ENCODE measurements at regions not wholly inside any gene's neighbourhood (a gene's known extent, or its start where the extent isn't known, plus 50 kb on each side); places are given as distances from the start of the nearest gene placed in this dataset.
"Not testable (repeated sequence)": the region's sequence is repeated elsewhere in the genome, so short reads cannot be mapped to it uniquely, and the experiment has no call there.

DNA sequence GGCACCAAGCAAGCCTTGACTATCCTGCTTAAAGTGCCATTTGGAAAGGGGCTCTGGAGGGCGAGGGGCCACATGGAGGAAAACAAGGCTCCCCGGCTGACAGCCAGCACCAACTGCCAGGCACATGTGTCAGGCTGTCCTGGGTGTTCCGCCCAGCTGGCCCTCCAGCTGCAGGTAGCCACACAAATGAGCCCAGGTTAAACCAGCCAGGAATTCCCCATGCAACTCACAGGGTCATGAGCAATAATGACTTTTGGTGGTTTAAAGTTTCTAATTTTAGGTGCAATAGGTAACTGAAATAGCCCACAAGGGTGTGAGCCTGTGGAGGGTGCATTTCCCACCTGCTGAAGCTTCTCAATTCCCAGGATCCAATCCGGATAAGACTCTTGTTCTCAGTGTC, 58.9 kb upstream of the EEF2KMT start:
- DNase-seq, result not testable (repeated sequence)

- DNase-seq, result not testable (repeated sequence)
Measured at GRCh38 chr16:5154006-5154405, 56.4 kb upstream of the EEF2KMT start.

DNA sequence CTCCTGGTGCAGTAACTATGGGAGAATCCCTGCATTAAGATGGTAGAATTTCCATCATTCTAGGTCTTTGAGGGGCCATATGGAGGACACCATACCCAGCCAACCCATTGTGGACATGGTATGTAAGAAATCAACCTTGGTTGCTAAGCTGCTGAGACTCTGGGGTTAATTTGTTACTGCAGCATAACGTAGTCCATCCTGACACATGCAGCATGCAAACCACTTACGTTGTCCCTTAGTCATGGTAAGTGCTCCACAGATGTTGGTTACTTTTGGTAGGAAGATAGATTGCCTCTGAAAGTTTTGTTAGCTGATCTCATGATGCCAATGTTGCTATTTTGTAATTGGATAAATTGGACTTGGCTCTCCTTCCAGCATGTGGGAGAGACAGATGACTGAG, 53.8 kb upstream of the EEF2KMT start:
- DNase-seq, result not testable (repeated sequence)
